Stimulated activated CD4-positive, alpha-beta T cell treated with anti-CD3 and anti-CD28 coated beads, TNF-alpha, amount 100 ng/mL, for 48 hours (primary cell): ENCODE measurements at regions not wholly inside any gene's neighbourhood (a gene's known extent, or its start where the extent isn't known, plus 50 kb on each side); places are given as distances from the start of the nearest gene placed in this dataset.

Experiments used
- DNase-seq, 3 donors: peaks; one replicate each; pipeline ENCODE4 v3.0.0-alpha.2; 2020; ENCODE audit warnings: low read depth in 3 of 3

GRCh38 chr1:79457562-79458224 lies 451.2 kb upstream of the ADGRL4 start:
- DNase-seq: no peak

- no peak for DNase-seq
Observed at GRCh38 chr1:79448426-79448825, 441.9 kb upstream of the ADGRL4 start.

- DNase-seq: no peak
Observed at GRCh38 chr1:79441238-79441637, 434.7 kb upstream of the ADGRL4 start.

GRCh38 chr1:79437540-79437939 lies 431.0 kb upstream of the ADGRL4 start:
- no peak for DNase-seq

- DNase-seq: no peak
Observed at GRCh38 chr1:79431340-79431739, 424.8 kb upstream of the ADGRL4 start.

DNA sequence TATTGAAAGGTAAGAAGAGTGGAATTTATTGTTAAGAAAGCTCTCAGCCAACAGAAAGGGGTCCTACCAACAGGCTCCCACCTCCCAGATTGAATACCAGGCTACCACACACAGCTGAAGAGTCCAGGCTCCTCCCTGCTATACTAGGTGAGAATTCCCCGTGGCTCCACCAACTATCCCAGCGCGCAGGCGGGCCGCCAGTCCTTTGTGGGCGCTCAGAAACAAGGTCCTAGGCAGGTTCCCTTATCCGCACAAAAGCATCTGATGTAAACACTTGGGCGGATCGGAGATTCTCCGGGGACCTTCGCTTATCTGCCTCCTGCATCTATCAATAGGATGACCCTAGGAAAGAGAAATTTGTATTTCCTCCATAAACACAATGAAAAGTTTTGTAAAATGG lies 423.9 kb upstream of the ADGRL4 start:
- no peak for DNase-seq

GRCh38 chr1:79422726-79423125 lies 416.2 kb upstream of the ADGRL4 start:
- no peak for DNase-seq

DNA sequence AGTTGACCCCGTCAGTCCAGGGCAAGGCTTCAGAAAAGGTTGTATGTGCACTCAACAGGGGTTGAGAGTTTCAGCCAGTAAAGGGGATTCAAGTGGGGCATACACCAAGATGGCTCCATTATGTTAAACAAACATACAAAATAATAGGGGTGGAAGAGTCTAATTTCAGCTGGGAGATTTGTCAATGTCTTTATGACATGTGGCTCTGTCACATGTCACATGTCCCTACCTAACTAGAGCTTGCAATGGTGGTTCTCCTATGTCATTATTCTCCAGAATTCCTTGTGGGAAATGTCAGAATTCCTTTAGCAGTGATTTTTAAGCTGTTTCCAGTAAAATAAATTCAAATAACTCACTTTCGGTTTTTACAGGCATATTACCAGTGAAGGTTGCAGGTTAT lies 392.0 kb upstream of the ADGRL4 start:
- DNase-seq: no peak

GRCh38 chr1:79396901-79397300 lies 390.4 kb upstream of the ADGRL4 start:
- no peak for DNase-seq

- DNase-seq: no peak
Observed at GRCh38 chr1:79388694-79389361, 382.3 kb upstream of the ADGRL4 start.

- DNase-seq: no peak
Observed at GRCh38 chr1:79386730-79387129, 380.2 kb upstream of the ADGRL4 start.

DNA sequence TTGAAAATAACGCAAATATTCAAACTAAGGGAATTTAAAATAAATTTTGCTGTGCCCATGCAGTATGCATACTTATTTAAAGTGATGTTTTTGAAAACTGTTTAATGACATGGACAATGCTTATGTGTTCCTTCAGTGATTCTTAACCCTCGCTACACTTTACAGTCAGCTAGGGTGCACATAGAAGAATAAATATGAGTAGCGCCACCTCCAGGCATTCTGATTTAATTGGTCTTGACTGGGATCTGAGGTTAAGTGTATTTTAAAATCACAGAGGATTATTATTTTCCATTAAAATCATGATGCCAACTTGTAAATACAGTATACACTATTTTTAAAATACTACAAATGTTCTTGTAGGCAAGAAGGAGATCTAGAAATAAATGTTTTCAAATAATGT lies 373.5 kb upstream of the ADGRL4 start:
- no peak for DNase-seq

GRCh38 chr1:79376106-79376505 lies 369.6 kb upstream of the ADGRL4 start:
- DNase-seq: no peak

- no peak for DNase-seq
Observed at GRCh38 chr1:79375352-79375751, 368.8 kb upstream of the ADGRL4 start.

DNA sequence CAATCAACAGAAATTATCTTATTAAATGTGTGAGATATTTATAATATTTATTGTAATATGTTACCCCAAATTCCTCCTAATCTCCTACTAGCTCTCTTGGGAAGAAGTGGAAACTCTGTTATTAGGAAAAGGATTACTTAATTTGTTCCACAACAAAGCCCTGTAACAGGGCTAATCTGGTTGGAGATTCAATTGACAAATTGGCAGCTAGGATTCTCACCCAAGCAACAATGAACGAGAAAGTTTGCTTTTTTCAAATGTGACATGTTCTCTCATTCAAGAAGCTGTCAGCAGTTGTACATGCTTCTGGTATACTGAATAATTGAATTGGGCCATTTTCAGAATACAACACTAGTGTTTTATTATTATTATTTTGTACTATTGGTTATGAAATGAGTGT lies 367.9 kb upstream of the ADGRL4 start:
- no peak for DNase-seq

- no peak for DNase-seq
Observed at GRCh38 chr1:79373481-79374125, 367.1 kb upstream of the ADGRL4 start.

- DNase-seq: no peak
Observed at GRCh38 chr1:79371802-79372201, 365.3 kb upstream of the ADGRL4 start.

DNA sequence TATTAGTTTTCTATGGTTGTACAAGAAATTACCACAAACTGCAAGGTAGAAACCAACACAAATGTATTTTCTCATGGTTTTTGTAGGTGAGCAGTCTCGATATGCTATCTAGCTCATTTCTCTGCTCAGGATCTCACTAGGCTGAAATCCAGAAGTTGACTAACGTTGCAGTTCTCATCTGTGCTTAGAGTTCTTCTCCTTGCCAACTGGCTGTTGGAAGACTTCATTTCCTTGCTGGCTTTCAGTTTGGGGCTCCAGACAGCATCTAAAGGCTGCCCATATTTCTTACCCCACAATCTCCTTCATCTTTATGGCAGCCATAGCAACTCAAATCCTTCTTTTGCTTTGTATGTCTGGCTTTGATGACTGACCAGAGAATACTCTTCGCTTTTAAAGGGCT lies 362.6 kb upstream of the ADGRL4 start:
- DNase-seq: no peak

- no peak for DNase-seq
Observed at GRCh38 chr1:79364896-79365295, 358.4 kb upstream of the ADGRL4 start.

- no peak for DNase-seq
Observed at GRCh38 chr1:79363430-79363829, 356.9 kb upstream of the ADGRL4 start.

GRCh38 chr1:79362470-79362869 lies 355.9 kb upstream of the ADGRL4 start:
- no peak for DNase-seq

- DNase-seq: no peak
Observed at GRCh38 chr1:79355090-79355489, 348.6 kb upstream of the ADGRL4 start.

DNA sequence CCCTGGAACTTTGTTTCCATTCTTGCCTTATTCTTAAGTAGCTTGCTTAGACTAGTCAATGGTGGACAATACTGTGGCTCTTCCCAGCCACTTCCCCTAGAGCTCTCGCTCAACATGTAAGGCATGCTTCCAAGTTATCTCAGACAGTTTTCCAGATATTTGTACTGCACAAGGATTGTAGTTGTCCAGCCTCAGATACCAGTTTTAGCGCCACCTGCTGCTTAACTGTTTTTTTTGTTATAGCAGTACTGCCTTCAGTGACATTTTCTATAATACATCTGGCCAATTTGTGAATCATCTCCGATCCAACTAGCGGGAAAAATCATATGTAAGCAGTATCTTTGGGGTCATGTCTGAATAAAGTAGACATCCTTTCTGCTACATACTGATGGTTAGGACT lies 346.7 kb upstream of the ADGRL4 start:
- no peak for DNase-seq
